H9 (cell line): ENCODE measurements at regions not wholly inside any gene's neighbourhood (a gene's known extent, or its start where the extent isn't known, plus 50 kb on each side); places are given as distances from the start of the nearest gene placed in this dataset.

Experiments
- DNase-seq: peaks from one replicate; pipeline ENCODE4 v3.0.0-alpha.2; 2017
- H2AFZ ChIP-seq: one replicate; pipeline ENCODE4 v1.6.1; 2013; ENCODE audit warnings: mild to moderate bottlenecking, low read length, control low read depth, moderate library complexity
- H2AK5ac ChIP-seq: 2 replicates; pipeline ENCODE4 v1.6.1; 2013; ENCODE audit warnings: low read length, control low read depth, mixed read lengths; ENCODE audit not compliant: insufficient read length
- H2BK120ac ChIP-seq: one replicate; pipeline ENCODE4 v1.6.1; 2013; ENCODE audit warnings: low read depth, mild to moderate bottlenecking, low read length, control low read depth, inconsistent platforms; ENCODE audit not compliant: poor library complexity, severe bottlenecking
- H2BK12ac ChIP-seq: 2 replicates; pipeline ENCODE4 v1.6.1; 2013; ENCODE audit warnings: low read length, control low read depth, mixed read lengths, low read depth; ENCODE audit not compliant: insufficient read length
- H2BK15ac ChIP-seq: 2 replicates; pipeline ENCODE4 v1.6.1; 2013; ENCODE audit warnings: low read depth, low read length, control low read depth
- H2BK20ac ChIP-seq: one replicate; pipeline ENCODE4 v1.6.1; 2013; ENCODE audit warnings: low read depth, mild to moderate bottlenecking, low read length, control low read depth, inconsistent platforms; ENCODE audit not compliant: poor library complexity, severe bottlenecking
- H2BK5ac ChIP-seq: 2 replicates; pipeline ENCODE4 v1.6.1; 2013; ENCODE audit warnings: low read length, control low read depth, mixed read lengths; ENCODE audit not compliant: insufficient read length
- H3K14ac ChIP-seq: 2 replicates; pipeline ENCODE4 v1.6.1; 2013; ENCODE audit warnings: low read length, control low read depth; ENCODE audit not compliant: insufficient read depth
- H3K18ac ChIP-seq: 2 replicates; pipeline ENCODE4 v1.6.1; 2013; ENCODE audit warnings: low read depth, mild to moderate bottlenecking, mixed read lengths, low read length, control low read depth; ENCODE audit not compliant: insufficient read length
- H3K23ac ChIP-seq: 2 replicates; pipeline ENCODE4 v1.6.1; 2013; ENCODE audit warnings: low read length, control low read depth, mixed read lengths, low read depth; ENCODE audit not compliant: insufficient read length
- H3K23me2 ChIP-seq: 2 replicates; pipeline ENCODE4 v1.6.1; 2013; ENCODE audit warnings: low read depth, mild to moderate bottlenecking, mixed read lengths, low read length, control low read depth; ENCODE audit not compliant: insufficient read length, poor library complexity, severe bottlenecking
- H3K27ac ChIP-seq: 2 replicates; pipeline ENCODE4 v1.5.1; 2013; ENCODE audit warnings: low read length, control low read depth, mixed read lengths, low read depth; ENCODE audit not compliant: insufficient read length
- H3K27me3 ChIP-seq: 2 replicates; pipeline ENCODE4 v1.6.1; 2013; ENCODE audit warnings: low read length, control low read depth, inconsistent platforms; ENCODE audit not compliant: insufficient read depth
- H3K4ac ChIP-seq: 2 replicates; pipeline ENCODE4 v1.6.1; 2013; ENCODE audit warnings: low read depth, mild to moderate bottlenecking, control low read depth, inconsistent platforms, low read length, moderate library complexity
- H3K4me1 ChIP-seq: 2 replicates; pipeline ENCODE4 v1.6.1; 2013; ENCODE audit warnings: low read length, control low read depth, inconsistent platforms; ENCODE audit not compliant: insufficient read depth
- H3K4me2 ChIP-seq: 2 replicates; pipeline ENCODE4 v1.6.1; 2013; ENCODE audit warnings: low read length, control low read depth, mixed read lengths; ENCODE audit not compliant: insufficient read length, insufficient read depth
- H3K56ac ChIP-seq: 2 replicates; pipeline ENCODE4 v1.6.1; 2013; ENCODE audit warnings: low read depth, mild to moderate bottlenecking, mixed read lengths, low read length, control low read depth; ENCODE audit not compliant: insufficient read length
- H3K79me1 ChIP-seq: 2 replicates; pipeline ENCODE4 v1.6.1; 2013; ENCODE audit warnings: low read depth, mild to moderate bottlenecking, moderate library complexity, low read length, control low read depth, inconsistent platforms; ENCODE audit not compliant: insufficient read depth, poor library complexity, severe bottlenecking
- H3K79me2 ChIP-seq: 2 replicates; pipeline ENCODE4 v1.6.1; 2013; ENCODE audit warnings: low read length, control low read depth, inconsistent platforms; ENCODE audit not compliant: insufficient read depth
- H3K9ac ChIP-seq: 2 replicates; pipeline ENCODE4 v1.6.1; 2013; ENCODE audit warnings: low read length, control low read depth, mixed read lengths; ENCODE audit not compliant: insufficient read length; ENCODE audit errors: extremely low read depth
- H3K9me3 ChIP-seq: one replicate; pipeline ENCODE4 v1.6.1; 2013; ENCODE audit warnings: low read depth, low read length, inconsistent platforms; ENCODE audit not compliant: control insufficient read depth
- H3T11ph ChIP-seq: one replicate; pipeline ENCODE4 v1.6.1; 2013; ENCODE audit warnings: mild to moderate bottlenecking, low read length, control low read depth, inconsistent platforms
- H4K20me1 ChIP-seq: one replicate; pipeline ENCODE4 v1.6.1; 2013; ENCODE audit not compliant: control insufficient read depth, insufficient read length, insufficient read depth
- H4K5ac ChIP-seq: 2 replicates; pipeline ENCODE4 v1.6.1; 2013; ENCODE audit warnings: low read depth, mild to moderate bottlenecking, mixed read lengths, low read length, control low read depth; ENCODE audit not compliant: insufficient read length
- H4K8ac ChIP-seq: replicated peaks from 2 replicates; pipeline ENCODE4 v1.6.1; 2013; ENCODE audit warnings: low read length, control low read depth, mixed read lengths, low read depth; ENCODE audit not compliant: insufficient read length
- H4K91ac ChIP-seq: 2 replicates; pipeline ENCODE4 v1.6.1; 2013; ENCODE audit warnings: low read depth, mild to moderate bottlenecking, moderate library complexity, mixed read lengths, low read length, control low read depth; ENCODE audit not compliant: insufficient read length
- H3K27ac Mint-ChIP-seq, 3 experiments: 2 replicates in 2 of 3; 3 replicates in 1 of 3; pipeline ENCODE4 v1.8.0; 2020 to 2021; ENCODE audit warnings: mixed read lengths in 3 of 3, mild to moderate bottlenecking in 1 of 3, moderate library complexity in 1 of 3
- H3K27me3 Mint-ChIP-seq: 2 replicates; pipeline ENCODE4 v1.8.0; 2021; ENCODE audit warnings: low read depth, mild to moderate bottlenecking, moderate library complexity, mixed read lengths
- H3K36me3 Mint-ChIP-seq, 3 experiments: 2 replicates in 2 of 3; 3 replicates in 1 of 3; pipeline ENCODE4 v1.8.0; 2020 to 2021; ENCODE audit warnings: low read depth in 3 of 3, mixed read lengths in 3 of 3; ENCODE audit not compliant: insufficient read depth in 1 of 3
- H3K4me1 Mint-ChIP-seq, 2 experiments: 2 replicates each; pipeline ENCODE4 v1.8.0; 2020; ENCODE audit warnings: mixed read lengths in 2 of 2
- H3K4me3 Mint-ChIP-seq, 2 experiments: 2 replicates in 1 of 2; 3 replicates in 1 of 2; pipeline ENCODE4 v1.8.0; 2020 to 2021; ENCODE audit warnings: mild to moderate bottlenecking in 2 of 2, mixed read lengths in 2 of 2, moderate library complexity in 1 of 2
- H3K9me3 Mint-ChIP-seq, 2 experiments: 2 replicates in 1 of 2; 3 replicates in 1 of 2; pipeline ENCODE4 v1.8.0; 2020; ENCODE audit warnings: mild to moderate bottlenecking in 2 of 2, mixed read lengths in 2 of 2, moderate library complexity in 1 of 2
- CTCF ChIP-seq: fragments of 200-600 bp; sonication (generic); conservative IDR thresholded peaks from 3 replicates; pipeline ENCODE4 v1.8.0; 2021; ENCODE audit warnings: antibody characterized with exemption, mild to moderate bottlenecking
- WGBS: extraction: QIAGEN DNeasy Blood & Tissue Kit; methylation state at CpG from one replicate; pipeline ENCODE4 v1.1.7; 2013; ENCODE audit warnings: missing lambda C conversion rate, low lambda C conversion rate, mixed read lengths; ENCODE audit not compliant: insufficient read length; ENCODE audit errors: extremely low coverage; 5-methylcytosine and 5-hydroxymethylcytosine counted together

DNA sequence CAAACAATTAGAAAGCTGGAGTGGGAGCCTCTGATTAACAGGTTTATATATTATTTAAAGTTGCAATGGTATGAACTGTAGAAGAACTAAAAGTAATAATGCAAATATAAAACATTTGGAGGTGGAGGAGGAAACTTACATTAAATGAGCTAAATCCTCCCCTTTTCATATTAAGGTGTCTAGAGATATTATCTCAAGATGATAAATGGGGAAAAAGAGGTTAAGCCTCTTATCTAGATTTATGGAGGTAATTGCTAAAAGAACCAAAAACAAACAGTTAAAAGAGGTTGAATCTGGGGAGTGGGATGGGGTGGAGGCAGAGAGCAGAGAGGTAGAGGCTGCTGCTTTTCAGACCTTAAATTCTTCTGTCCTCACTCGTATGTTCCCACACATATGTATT, 147.8 kb upstream of the SLC24A2 start:
- Histone ChIP-seq H3T11ph (no peak overlapping the region), H2BK120ac (no peak overlapping the region)
- whole genome bisulfite sequencing: no CpG with 5 or more reads among the region's 1 CpG

More for the DNA sequence above, 147.8 kb upstream of the SLC24A2 start:
- Histone ChIP-seq H2BK15ac (no peak overlapping the region), H3K27ac (no peak overlapping the region), H3K27me3 (no peaks in the 10 kb centered on the region; the same call in 1 of the 2 replicates), H3K79me2 (no peaks in the 10 kb centered on the region), H3K56ac (no peak overlapping the region), H4K91ac (no peak overlapping the region), H3K23me2 (no peaks in the 10 kb centered on the region), H4K5ac (no peak overlapping the region), H3K9me3 (no peaks in the 10 kb centered on the region), H3K79me1 (no peaks in the 10 kb centered on the region), H3K4me2 (no peak overlapping the region), H3K18ac (no peak overlapping the region), H2BK12ac (no peak overlapping the region), H3K14ac (no peak overlapping the region), H4K8ac (no peak overlapping the region), H2AFZ (no peak overlapping the region), H3K23ac (no peak overlapping the region), H3K4me1 (peaks cover 4% of the 10 kb centered on the region; the same call in 1 of the 2 replicates), H3K9ac (no peak overlapping the region), H2BK5ac (no peak overlapping the region), H3K4ac (no peak overlapping the region), H2BK20ac (no peak overlapping the region), H4K20me1 (no peaks in the 10 kb centered on the region), H2AK5ac (no peak overlapping the region)
- no peak overlapping the region for H3K27ac Mint-ChIP-seq
- H3K36me3 Mint-ChIP-seq: no peaks in the 10 kb centered on the region
- H3K27me3 Mint-ChIP-seq: peaks cover 31% of the 10 kb centered on the region
- no peaks in the 10 kb centered on the region for H3K9me3 Mint-ChIP-seq
- TF ChIP-seq CTCF: no peak
- H3K4me1 Mint-ChIP-seq: peaks cover 20 to 27% of the 10 kb centered on the region in 2 experiments
- no peak overlapping the region for H3K4me3 Mint-ChIP-seq
- no peak for DNase-seq
